HL-60 (cell line): ENCODE measurements at regions not wholly inside any gene's neighbourhood (a gene's known extent, or its start where the extent isn't known, plus 50 kb on each side); places are given as distances from the start of the nearest gene placed in this dataset.

Experiments used
- DNase-seq, 2 experiments: peaks; one replicate each; pipeline ENCODE4 v3.0.0-alpha.2; 2010 to 2020; ENCODE audit warnings: low read depth in 1 of 2, low spot score in 1 of 2
- H3K27ac ChIP-seq: fragments of 250-450 bp; sonication (Bioruptor Pico); replicated peaks from 2 replicates; pipeline ENCODE4 v1.5.1; 2020; ENCODE audit warnings: mild to moderate bottlenecking, moderate library complexity
- H3K27me3 ChIP-seq: fragments of 250-450 bp; sonication (Bioruptor Pico); 2 replicates; pipeline ENCODE4 v1.5.1; 2021; ENCODE audit warnings: mild to moderate bottlenecking, moderate library complexity; ENCODE audit not compliant: insufficient read depth, poor library complexity, severe bottlenecking
- H3K4me3 ChIP-seq: replicated peaks from 2 replicates; pipeline ENCODE4 v1.5.1; 2011; ENCODE audit warnings: mild to moderate bottlenecking, control low read depth, low read length; ENCODE audit not compliant: insufficient read depth
- CTCF ChIP-seq: IDR thresholded peaks from one replicate; pipeline ENCODE4 v1.5.1; 2011; ENCODE audit warnings: low read length, control low read depth, inconsistent platforms; ENCODE audit not compliant: insufficient read depth
- GABPA ChIP-seq: IDR thresholded peaks from 2 replicates; pipeline ENCODE4 v1.6.1; 2012; ENCODE audit warnings: low read depth
- POLR2AphosphoS5 ChIP-seq: IDR thresholded peaks from 2 replicates; pipeline ENCODE4 v1.6.1; 2012; ENCODE audit warnings: low read depth
- REST ChIP-seq: IDR thresholded peaks from 2 replicates; pipeline ENCODE4 v1.6.1; 2012; ENCODE audit warnings: low read depth; ENCODE audit not compliant: insufficient replicate concordance
- SPI1 ChIP-seq: IDR thresholded peaks from 2 replicates; pipeline ENCODE4 v1.6.1; 2012; ENCODE audit warnings: low read depth, mild to moderate bottlenecking, borderline replicate concordance

- Histone ChIP-seq H3K27me3 (no peaks in the 10 kb centered on the region), H3K27ac (no peak overlapping the region), H3K4me3 (no peak overlapping the region)
- TF ChIP-seq CTCF (no peak), GABPA (no peak), REST (no peak), SPI1 (no peak), POLR2AphosphoS5 (no peak)
- no peak for DNase-seq
Observed at GRCh38 chr2:82109418-82109817, 1804.9 kb upstream of the LRRTM1 start.

GRCh38 chr2:82098617-82099016 is 1794.1 kb upstream of the LRRTM1 start:
- TF ChIP-seq SPI1 (no peak), POLR2AphosphoS5 (no peak), REST (no peak)
- no peak for DNase-seq
- Histone ChIP-seq H3K4me3 (no peak overlapping the region), H3K27ac (no peak overlapping the region), H3K27me3 (no peaks in the 10 kb centered on the region)

GRCh38 chr2:82089518-82089917 is 1785.0 kb upstream of the LRRTM1 start:
- TF ChIP-seq POLR2AphosphoS5 (no peak), GABPA (no peak), SPI1 (no peak), REST (no peak), CTCF (no peak)
- H3K27me3 ChIP-seq, result no peaks in the 10 kb centered on the region
- no peak overlapping the region for H3K4me3 ChIP-seq
- DNase-seq, result no peak
- H3K27ac ChIP-seq, result no peak overlapping the region

- no peak for DNase-seq
- TF ChIP-seq POLR2AphosphoS5 (no peak), REST (no peak), CTCF (no peak), GABPA (no peak), SPI1 (no peak)
Observed at GRCh38 chr2:82084679-82085392, 1780.3 kb upstream of the LRRTM1 start.

More at GRCh38 chr2:82084679-82085392, 1780.3 kb upstream of the LRRTM1 start:
- Histone ChIP-seq H3K4me3 (no peak overlapping the region), H3K27me3 (no peaks in the 10 kb centered on the region), H3K27ac (no peak overlapping the region)
